Renal cortical epithelial cell (primary cell): ENCODE measurements at regions not wholly inside any gene's neighbourhood (a gene's known extent, or its start where the extent isn't known, plus 50 kb on each side); places are given as distances from the start of the nearest gene placed in this dataset.

ENCODE experiments used
- DNase-seq: peaks from one replicate; pipeline ENCODE4 v3.0.0-alpha.2; 2011; ENCODE audit warnings: low read depth

DNA sequence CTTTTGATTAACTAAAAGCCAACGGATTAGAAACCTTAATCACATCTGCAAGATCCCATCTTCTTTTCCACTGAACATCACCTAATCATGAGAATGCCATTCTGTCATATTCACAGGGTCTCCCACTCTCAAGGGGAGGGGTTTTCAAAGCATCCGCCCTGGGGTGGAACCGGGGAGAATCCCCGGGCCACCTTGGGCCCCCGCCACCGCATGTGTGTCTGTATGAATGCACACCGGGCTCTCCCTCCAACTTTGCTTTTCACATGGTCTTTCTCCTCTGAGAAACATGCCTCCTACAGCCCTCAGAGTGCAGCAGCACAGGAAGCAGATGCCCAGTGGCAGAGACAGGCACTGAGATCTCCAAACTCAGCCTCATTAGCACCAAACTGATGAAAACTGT, 233.2 kb upstream of the PPP2R2D start:
- no peak for DNase-seq

DNA sequence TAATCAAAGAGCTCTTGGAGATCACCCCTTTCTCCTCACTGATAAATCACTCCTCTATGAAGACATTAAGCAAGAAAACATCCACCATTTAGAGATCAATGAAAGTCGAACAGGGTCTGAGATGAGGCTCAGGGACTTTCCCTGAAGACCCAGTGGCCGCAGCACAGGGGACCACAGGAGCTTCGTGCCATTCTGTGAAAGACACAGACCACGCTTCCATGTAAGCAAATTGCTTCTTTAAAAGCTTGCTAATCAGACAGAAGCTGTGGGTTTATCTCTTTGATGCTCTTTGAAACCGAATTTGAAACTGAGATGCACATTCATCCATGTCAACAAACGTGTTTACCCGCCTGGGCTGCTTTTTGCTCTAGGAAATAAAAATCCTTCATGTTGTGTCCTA, 231.9 kb upstream of the PPP2R2D start:
- no peak for DNase-seq

DNA sequence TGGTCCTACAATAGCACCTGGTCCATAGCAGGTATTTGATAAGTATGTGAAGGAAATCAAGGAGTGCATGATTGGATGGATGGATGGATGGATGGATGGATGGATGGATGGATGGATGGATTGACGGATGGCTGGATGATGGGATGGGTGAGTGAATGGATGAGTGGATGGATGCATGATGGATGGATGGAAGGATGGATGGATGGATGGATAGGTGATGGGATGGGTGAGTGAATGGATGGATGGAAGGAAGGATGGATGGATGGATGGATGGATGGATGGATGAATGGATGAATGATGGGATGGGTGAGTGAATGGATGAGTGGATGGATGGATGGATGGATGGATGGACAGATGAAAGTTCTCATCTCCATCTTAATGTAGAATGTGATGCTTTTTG, 231.0 kb upstream of the PPP2R2D start:
- DNase-seq = no peak

DNA sequence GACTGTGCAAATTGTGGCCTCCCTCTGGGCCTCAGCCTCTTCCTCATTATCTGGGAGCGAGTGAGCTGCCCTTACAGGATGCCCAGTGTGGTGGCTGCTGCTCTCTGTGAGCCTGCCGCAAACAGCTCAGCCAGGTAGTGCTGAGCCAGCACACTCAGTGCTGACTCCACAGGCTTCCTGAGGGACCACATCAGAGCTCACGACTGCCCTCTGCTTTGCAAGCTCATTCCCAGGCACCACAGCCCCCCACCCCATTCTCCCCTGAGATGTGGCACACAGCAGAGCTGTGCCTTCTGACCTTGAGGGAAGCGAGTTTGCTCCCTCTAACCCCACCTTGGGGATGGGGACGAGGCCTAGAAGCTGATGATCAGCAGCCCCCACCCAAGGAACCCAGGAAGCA, 230.5 kb upstream of the PPP2R2D start:
- no peak for DNase-seq

DNA sequence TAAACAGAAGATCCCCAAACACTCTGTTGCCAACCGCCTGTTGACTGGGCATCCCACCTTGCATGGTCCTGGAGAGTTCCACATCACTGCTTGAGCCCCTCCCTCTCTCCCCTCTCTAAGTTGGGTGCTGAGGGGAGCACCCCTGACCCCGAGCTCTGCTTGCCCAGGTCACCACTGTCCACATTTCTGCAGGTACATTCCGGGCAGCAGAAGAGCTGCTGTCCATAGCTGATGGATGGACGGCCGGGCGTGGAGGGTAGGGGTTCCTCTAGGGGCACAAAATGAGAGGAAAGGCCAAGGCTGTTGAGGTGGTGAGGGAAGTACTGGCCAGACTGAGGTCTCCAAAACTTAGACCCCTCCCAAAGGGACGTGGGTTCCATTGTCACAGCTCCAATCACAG, 227.4 kb upstream of the PPP2R2D start:
- DNase-seq = no peak

DNA sequence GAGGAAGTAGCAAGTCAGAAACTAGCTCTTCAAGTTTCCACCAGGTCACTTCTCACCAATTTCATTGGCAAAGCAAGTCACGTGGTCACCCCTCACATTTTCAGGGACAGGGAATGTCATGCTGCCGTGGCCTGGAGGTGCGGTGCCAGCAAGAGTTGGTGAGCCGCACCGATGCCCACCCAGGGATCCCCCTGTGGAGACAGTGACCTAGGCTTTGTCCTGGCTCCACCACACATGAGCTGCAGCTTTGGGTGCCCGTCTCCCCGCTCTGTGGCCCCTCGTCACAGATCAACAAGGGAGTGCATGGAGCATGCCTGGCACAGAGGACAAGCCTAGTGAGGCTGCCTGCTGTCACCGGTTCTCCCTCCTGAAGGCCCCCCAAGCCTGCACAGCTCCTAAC, 226.7 kb upstream of the PPP2R2D start:
- DNase-seq = no peak

DNA sequence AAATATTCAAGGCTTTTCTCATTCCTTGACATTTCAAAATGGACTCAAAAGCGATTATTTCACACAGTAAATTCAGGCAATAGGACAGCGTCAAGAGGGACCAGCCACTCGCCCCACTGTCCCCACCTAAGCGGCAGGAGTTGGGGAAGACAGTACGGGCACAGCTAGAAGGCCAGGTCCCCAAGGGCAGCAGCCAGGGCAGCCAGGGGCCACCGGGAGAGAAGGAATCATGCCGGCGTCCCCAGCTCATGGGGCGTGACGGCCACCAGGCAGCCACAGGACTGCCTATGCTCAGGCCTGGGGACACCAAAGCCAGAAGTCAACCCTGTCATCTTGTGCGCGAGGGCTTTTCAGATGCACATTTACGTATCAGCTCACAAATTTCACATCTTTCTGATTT, 225.7 kb upstream of the PPP2R2D start:
- DNase-seq = no peak

DNA sequence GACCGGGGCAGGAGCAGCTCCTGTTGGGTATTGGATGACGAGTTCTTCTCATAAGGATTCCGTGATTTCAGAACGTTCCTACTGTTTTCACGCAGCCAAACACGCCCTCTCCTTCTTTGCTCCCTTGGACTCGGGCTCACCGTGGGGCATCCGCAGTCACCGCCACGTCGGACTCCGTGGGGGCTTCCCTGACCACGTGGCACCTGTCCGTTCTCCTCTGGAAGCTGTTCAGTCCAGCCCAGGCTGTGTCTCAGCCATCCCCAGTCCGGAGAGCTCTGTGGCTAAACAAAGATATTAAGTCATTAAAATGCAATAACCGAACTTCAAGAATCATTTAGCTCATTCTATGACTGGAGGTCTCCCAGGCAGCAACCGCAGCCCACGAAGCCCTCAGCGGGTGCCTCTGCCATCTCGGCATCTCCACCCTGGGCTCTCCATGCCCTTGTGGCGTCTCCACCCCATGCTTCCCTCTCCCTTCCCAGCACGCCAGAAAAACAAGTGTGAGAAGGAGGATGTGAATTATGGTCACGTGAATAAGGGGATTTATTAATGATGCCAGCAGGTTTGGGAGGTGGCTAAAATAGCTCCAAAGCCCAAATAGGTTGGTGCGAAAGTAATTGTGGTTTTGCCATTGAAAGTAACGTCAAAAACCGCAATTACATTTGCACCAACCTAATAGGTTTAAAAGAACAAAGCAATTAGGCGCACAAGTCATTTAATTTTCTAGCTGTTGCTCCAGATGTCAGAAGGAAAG, 224.6 kb upstream of the PPP2R2D start:
- DNase-seq = no peak

DNA sequence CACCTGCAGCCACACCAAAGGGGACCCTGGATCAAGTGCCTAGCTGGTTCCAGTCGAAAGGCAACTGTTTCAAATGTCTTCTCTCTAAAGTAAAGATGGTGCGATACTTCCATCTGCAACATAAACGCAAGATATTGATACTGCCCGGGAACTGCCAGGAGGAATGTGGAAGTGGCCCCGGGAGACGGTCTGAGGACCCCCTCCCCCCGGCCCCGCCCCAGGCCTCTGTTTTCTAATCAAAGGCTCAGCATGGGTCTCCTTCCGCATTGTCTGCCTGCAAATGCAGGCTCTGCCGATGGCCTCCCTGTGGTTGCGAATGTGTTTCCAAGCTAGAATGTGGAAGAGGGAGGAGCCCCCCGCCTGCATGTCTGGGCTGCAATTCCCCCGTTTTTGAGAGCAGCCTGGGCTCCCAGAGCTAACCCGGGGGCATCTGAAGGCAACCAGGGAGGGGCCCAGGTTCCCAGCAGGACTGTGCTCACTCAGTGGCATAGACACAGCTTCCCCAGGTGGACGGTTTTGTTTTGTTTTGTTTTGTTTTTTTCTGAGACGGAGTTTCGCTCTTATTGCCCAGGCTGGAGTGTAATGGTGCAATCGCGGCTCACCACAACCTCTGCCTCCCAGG, 223.9 kb upstream of the PPP2R2D start:
- no peak for DNase-seq

DNA sequence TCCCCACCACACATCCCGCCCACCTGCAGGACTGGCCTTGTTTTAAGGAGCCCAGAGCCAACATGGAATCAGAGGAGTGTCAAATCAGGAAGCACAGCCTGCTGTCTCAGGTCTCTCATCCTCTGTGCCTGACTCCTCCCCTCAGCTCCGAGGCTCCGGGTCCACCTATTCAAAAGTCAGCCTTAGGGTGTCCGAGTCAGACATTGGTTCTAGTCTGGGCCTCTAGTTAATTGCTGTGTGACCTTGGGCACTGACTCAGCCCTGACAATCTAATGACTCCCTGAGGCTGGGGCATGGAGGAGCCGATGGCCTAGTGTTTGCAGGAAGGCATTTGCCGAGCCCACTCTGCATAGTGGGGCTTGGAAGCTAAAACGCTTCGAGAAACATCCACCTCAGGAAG, 223.1 kb upstream of the PPP2R2D start:
- DNase-seq = no peak

DNA sequence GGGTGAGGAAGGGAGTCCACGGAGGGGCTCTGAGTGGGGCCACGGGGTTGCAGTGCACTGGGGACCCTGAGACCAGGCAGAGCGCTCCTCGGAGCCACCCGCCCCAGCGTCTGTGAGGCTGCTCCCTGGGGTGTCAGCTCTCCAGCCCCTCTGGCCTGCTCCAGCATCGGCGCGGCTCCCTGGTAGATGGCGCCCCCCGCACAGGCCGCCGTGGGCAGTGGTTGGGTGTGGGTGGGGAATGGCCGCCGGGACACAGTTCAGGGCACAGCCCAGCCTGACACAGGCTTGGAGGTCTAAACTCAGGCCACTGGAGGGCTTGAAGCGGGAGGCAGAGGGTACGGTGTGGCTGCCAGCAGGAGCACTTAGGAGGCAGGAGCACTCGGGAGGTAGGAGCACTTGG, 222.6 kb upstream of the PPP2R2D start:
- no peak for DNase-seq

DNA sequence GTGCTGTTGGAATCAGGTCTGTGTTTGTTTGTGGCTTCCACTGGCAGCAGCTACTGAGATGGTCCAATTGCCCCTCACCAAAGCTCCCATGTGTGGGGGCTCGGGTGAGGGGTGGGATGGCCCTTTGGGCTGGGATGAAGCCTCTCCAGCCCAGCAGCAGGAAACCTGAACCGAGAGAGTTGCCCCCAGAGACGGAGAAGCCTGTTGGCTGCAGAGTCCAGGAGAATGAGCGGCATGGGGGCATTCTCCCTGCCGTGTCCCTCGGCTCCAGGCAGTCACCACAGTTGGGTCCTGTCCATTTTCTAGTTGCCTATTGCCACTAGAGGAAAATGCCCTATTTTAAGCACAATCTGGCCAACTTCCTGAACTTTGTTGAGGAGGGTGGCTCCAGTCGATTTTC, 222.2 kb upstream of the PPP2R2D start:
- no peak for DNase-seq

DNA sequence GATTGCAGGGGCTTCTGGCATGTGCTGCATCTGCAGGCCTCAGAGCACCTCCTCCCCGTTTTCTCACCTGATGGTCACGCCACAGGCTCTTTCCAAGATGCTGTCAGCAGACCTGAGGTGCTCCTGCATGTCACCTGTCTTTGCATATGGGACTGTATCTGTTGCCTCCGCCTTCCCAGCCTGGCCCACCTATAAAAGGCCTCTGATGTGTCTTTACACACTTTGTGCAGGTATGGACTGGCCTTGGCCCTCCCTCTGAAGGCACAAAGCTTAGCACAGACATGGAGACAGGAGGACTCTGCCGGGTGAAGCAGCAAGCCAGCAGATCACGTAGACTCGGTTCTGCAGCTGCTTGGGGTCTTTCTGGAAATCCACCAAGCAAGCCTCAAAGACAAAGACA, 220.9 kb upstream of the PPP2R2D start:
- no peak for DNase-seq

DNA sequence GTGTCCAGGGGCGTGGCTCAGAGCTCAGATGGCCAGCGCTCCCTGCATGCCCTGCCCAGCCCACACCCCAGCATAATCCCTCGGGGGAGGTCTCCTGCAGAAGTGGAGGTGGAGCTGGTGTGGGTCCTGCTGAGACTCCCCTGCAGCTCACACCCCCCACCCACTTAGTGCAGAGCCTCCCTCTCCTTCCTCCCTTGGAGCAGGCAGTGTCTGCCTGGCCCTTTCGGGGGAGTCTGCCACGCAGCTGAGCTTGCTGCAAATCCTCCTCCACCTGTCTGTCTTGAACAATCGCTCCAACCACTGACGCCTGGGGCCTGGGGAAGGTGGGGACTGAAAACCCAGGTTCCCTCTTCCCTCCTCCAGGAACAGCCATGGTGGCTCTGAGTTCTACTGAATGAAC, 219.7 kb upstream of the PPP2R2D start:
- DNase-seq = no peak

DNA sequence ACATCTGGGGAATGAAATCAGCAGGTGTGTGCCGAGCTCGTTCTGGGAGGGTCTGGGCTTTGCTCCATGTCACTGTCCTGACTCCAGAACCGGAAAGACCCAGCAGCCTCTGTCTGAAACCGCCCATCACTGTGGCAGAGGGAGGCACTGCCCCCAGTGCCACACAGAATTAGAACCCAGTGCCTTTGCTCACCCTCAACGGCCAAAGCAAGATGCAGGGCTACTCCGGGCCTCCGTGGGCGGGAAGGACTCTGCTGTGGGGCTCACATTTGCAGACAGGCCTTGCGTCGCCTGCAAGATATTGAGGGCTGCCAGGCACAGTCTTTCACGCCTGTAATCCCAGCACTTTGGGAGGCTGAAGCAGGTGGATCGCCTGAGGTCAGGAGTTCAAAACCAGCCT, 219.2 kb upstream of the PPP2R2D start:
- DNase-seq = no peak

DNA sequence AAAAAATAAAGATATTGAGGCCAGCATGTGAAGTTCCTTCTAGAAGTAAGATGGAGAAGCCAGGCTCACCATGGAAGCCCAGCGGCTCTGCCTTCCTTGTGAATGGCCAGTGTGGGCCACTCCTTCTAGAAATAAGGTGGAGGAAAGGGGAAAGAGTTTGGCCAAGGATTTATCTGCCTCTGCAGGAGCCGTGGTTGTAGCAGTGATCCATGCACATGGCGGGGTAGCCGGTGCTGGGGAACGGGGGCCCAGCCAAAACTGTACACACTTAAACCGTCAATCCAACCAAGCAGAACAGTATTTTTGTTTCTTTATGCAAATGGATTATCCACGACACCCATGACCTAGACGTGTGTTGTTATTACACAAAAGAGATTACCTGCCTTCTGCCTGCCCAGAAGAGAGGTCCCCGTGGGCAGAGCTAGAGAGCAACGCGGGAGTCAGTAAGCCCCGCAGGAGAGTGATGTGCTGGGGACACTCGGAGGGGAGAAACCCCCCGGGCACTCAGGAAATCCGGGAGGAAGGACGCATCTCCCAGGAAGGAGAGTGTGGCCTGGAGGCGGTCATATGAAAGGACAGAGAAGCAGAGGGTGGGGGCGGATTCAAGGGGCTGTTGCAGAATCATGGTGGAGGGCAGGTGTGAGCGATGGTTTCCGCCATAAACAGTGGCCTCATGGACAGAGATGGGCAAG, 218.4 kb upstream of the PPP2R2D start:
- no peak for DNase-seq

DNA sequence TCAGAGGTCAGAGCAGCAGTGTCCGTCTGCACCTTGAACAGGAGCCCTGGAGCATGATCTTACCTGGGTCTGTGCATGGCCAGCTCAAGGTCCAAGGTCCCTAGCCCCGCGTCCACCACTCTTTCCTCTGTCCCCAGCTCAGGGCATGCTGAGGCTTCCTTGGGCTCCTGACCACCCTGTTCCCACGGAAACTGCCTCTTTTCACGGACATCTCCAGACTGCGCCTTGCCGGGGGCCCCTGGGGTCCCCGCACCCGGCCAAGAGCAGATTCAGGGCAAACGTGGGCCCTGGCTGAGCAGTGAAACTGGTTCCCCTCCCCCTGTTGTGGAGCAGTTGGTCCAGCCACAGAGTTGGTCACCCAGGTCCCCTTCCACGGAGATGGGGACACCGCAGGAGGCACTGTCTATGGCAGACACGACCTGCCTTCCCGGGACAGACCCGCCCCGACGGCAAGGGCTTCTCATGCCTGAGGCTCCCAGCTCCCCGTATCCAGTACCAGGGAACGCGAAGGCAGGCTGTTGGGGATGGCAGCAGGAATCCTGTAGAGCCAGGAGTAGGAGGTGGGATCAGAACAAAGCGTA, 217.4 kb upstream of the PPP2R2D start:
- DNase-seq = no peak

DNA sequence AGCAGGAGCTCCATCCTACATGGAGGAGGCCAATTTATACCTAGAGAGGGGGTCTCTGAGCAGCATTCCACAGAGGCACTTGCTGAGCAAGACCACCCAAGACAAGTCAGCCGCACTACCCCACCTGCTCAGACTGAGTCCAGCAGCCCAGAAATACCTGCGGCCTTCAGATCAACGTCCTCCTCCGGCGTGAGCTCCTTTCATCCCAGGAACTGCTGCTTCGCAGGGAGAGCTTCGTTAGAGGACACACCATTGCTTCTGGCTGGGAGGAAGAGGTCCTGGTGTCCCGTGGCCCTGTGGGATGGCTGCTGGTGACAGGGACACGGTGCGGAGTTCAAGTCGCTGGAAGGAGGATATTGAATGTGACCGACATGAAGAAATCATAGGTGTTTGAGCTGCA, 216.9 kb upstream of the PPP2R2D start:
- no peak for DNase-seq

DNA sequence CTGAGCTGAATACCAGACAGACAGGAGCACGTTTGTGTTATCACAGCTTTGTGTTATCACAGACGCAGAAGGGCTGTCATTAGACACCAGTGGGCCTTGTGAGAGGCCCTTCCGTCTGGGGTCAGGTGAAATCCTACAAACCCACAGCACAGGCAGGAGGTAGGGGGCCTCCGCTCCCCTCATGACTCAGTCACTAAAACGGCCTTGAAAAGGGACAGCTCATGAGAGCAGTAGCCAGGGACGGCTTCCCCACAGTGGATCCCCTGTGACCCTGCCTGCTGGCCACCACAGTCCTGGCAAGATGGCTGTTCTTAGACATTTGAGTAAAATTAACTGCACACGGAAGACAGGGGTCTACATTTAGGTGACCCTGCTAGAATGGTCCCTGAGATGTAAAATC, 215.8 kb upstream of the PPP2R2D start:
- no peak for DNase-seq

DNA sequence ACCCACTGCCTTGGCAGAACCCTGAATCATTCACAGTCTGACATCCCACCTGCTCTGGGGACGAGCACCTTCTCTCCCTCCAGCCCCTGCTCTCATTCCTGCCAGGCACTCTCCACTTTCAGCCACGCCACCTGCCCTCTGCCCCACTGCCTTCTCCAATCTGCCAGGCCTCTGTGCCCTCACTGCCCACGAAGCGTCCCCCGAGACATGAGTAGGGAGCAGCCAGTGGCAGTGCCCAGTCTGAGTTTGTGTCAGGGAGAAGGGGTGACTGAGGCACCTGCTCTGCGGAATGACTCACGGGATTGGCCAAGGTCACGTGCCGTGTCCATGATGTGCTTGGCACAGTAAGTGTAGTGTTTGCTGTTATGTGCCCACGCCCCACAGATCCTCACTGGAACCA, 215.2 kb upstream of the PPP2R2D start:
- no peak for DNase-seq

DNA sequence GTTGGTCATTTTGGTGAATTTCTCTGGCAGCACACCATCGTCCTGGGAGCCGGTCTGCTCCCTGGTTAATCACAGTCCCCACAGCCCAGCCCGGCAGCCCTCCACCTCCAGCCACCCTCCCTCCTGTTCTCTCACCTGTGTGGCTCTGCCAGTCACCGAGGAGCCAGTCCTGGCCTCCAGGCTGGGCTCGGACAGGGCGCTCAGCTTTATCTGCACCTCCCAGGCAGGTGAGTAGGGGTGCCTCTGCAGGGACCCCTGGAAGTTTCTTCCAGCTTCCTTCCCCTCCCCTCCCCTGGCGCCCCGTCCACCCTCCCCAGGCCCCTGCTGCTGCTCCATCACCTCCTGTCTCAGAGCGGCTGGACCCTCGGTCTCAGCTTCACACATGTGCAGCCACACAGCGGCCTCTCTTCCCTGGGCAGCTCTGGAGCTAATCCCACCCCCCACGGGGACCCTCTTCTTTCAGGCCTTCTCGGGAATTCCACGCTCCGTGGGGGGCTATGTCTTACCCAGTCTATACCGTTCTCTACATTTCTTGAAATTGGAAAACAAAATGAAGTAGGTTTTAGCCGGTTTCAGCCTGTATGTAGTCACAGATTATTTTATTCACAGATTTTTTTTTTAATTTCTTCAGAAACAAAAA, 213.9 kb upstream of the PPP2R2D start:
- DNase-seq = no peak

DNA sequence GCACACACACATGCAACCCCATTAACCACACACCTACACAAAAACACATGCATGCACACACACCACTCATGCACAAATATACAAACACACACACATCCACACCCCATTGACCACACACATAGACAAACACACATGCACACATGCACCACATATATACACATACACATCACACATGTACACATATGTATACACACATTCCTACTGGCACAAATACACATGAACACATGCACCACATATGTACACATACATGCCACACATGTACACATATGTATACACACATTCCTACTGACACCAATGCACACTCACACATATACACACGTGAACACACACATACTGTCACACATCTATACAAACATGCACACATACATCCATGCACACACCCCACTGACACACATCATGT, 212.5 kb upstream of the PPP2R2D start:
- no peak for DNase-seq

DNA sequence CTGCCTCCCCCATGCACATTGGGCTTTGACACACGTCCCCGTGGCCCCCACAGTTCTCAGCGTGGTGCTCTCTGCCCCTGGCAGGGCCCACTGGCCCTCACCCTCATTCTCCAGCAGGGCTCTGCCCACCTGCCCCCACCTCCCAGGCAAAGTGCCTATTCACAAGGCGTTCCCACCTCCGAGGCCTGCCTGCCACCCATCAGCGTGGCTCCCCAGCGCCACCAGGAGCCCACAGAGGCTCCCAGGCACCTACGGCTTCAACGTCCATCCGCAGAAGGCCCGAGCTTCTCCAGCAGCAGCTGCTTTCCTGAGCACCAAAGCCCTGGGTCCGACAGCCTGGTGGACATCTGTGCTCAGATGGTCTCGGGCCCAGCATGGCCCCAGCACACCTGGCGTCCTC, 211.8 kb upstream of the PPP2R2D start:
- DNase-seq = no peak
